Osteoblast (primary cell): ENCODE measurements at regions not wholly inside any gene's neighbourhood (a gene's known extent, or its start where the extent isn't known, plus 50 kb on each side); places are given as distances from the start of the nearest gene placed in this dataset.

Source experiments
- DNase-seq: peaks from one replicate; pipeline ENCODE4 v3.0.0; 2011; ENCODE audit warnings: low spot score, mixed read lengths; ENCODE audit not compliant: insufficient read length; ENCODE audit errors: missing footprints
- H2AFZ ChIP-seq: 2 replicates; pipeline ENCODE4 v1.6.0; 2011; ENCODE audit warnings: mild to moderate bottlenecking, low read length
- H3K27ac ChIP-seq: 2 replicates; pipeline ENCODE4 v1.5.1; 2011; ENCODE audit warnings: mild to moderate bottlenecking, low read depth, low read length, moderate library complexity
- H3K27me3 ChIP-seq: 2 replicates; pipeline ENCODE4 v1.6.0; 2012; ENCODE audit warnings: mild to moderate bottlenecking, control low read depth, inconsistent platforms, low read length, moderate library complexity; ENCODE audit not compliant: insufficient read depth
- H3K36me3 ChIP-seq: 2 replicates; pipeline ENCODE4 v1.5.1; 2011; ENCODE audit warnings: mild to moderate bottlenecking, low read length, control low read depth, moderate library complexity; ENCODE audit not compliant: insufficient read depth
- H3K4me1 ChIP-seq: 2 replicates; pipeline ENCODE4 v1.5.1; 2011; ENCODE audit warnings: mild to moderate bottlenecking, low read length, control low read depth, moderate library complexity; ENCODE audit not compliant: insufficient read depth
- H3K4me2 ChIP-seq: 2 replicates; pipeline ENCODE4 v1.6.0; 2011; ENCODE audit warnings: mild to moderate bottlenecking, low read length; ENCODE audit not compliant: insufficient read depth
- H3K4me3 ChIP-seq: fragments of 200-600 bp; sonication (generic); 3 replicates; pipeline ENCODE4 v1.5.1; 2012; ENCODE audit warnings: mild to moderate bottlenecking, low read length, inconsistent platforms; ENCODE audit not compliant: insufficient read depth
- H3K79me2 ChIP-seq: 2 replicates; pipeline ENCODE4 v1.6.0; 2012; ENCODE audit warnings: mild to moderate bottlenecking, low read length, control low read depth, inconsistent platforms; ENCODE audit not compliant: insufficient read depth
- H3K9me3 ChIP-seq: 2 replicates; pipeline ENCODE4 v1.5.1; 2011; ENCODE audit warnings: low read depth, low read length, control low read depth
- H4K20me1 ChIP-seq: 2 replicates; pipeline ENCODE4 v1.6.0; 2012; ENCODE audit warnings: mild to moderate bottlenecking, low read length, control low read depth; ENCODE audit not compliant: insufficient read depth
- TF ChIP-seq, protein P1 (sequence below): IDR thresholded peaks from 2 replicates; pipeline ENCODE4 v1.5.1; 2011; ENCODE audit warnings: mild to moderate bottlenecking, low read depth, low read length, moderate library complexity; ENCODE audit errors: extremely low read depth

DNA sequence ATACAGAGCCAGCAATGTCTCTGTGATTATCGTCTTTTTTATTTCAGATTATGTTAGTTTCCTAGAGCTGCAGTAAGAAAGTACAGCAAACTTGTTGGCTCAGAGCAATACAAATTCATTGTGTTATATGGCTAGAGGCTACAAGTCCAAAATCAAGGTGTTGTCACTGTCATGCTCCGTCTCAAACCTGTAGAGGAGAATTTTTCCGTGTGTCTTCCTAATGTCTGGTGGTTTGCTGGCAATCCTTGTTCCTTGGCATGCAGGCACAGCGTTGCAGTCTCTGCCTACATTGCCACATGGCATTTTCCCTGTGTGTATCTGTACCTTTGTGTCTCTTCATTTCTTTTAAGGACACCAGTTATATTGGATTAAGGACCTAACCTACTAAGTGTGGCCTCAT lies 244.4 kb downstream of the LRRIQ3 start:
- Histone ChIP-seq H3K36me3 (no peaks in the 10 kb centered on the region), H3K79me2 (no peaks in the 10 kb centered on the region), H3K4me3 (no peak overlapping the region), H4K20me1 (no peaks in the 10 kb centered on the region), H3K4me1 (no peaks in the 10 kb centered on the region), H3K27ac (no peak overlapping the region), H2AFZ (no peak overlapping the region), H3K9me3 (no peaks in the 10 kb centered on the region), H3K4me2 (no peak overlapping the region), H3K27me3 (no peaks in the 10 kb centered on the region)
- DNase-seq: no peak
- TF ChIP-seq, protein P1, sequence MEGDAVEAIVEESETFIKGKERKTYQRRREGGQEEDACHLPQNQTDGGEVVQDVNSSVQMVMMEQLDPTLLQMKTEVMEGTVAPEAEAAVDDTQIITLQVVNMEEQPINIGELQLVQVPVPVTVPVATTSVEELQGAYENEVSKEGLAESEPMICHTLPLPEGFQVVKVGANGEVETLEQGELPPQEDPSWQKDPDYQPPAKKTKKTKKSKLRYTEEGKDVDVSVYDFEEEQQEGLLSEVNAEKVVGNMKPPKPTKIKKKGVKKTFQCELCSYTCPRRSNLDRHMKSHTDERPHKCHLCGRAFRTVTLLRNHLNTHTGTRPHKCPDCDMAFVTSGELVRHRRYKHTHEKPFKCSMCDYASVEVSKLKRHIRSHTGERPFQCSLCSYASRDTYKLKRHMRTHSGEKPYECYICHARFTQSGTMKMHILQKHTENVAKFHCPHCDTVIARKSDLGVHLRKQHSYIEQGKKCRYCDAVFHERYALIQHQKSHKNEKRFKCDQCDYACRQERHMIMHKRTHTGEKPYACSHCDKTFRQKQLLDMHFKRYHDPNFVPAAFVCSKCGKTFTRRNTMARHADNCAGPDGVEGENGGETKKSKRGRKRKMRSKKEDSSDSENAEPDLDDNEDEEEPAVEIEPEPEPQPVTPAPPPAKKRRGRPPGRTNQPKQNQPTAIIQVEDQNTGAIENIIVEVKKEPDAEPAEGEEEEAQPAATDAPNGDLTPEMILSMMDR: no peak

DNA sequence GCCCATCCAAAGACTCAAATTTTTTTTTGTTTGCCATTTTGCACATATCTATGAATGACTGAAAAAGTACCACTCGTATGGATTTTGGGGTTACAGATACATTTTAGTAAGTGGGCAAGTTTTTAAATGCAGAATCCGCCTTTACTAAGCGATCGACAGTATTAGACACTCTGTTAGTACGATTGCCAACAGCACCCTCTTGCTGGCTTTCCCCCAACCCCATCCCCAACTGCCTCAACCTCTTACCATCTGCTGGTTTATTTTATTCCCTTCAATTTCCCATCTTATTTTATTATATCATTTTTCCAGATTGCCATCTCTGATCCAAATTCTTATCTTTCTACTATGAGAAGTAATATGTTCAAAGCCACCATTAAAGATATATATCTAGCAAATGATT lies 244.8 kb downstream of the LRRIQ3 start:
- DNase-seq: no peak
- TF ChIP-seq, protein P1: no peak
- Histone ChIP-seq H3K9me3 (no peaks in the 10 kb centered on the region), H3K27me3 (no peaks in the 10 kb centered on the region), H3K4me2 (no peak overlapping the region), H3K4me1 (no peaks in the 10 kb centered on the region), H3K4me3 (no peak overlapping the region), H3K36me3 (no peaks in the 10 kb centered on the region), H4K20me1 (no peaks in the 10 kb centered on the region), H3K79me2 (no peaks in the 10 kb centered on the region), H3K27ac (no peak overlapping the region), H2AFZ (no peak overlapping the region)

DNA sequence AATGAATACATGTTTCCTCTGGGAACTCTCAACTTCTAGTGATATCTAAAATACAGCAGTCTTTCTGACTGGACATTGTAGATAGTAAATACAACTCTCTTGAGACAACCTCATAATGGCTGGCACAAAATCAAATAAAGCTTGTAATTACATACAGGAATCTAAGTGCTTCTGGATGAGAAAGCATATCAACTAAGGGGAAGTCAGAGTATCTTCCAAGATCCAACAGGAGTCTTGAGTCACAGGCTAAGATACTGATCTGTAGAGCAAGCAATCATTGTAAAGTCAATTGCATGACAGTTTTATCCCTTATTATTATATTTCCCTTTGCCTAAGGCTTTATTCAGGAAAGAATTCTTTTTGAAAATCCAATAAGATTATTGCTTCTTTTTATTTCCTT lies 249.9 kb downstream of the LRRIQ3 start:
- no peaks in the 10 kb centered on the region for H3K4me1 ChIP-seq
- no peak overlapping the region for H2AFZ ChIP-seq
- H3K4me3 ChIP-seq: no peak overlapping the region

DNA sequence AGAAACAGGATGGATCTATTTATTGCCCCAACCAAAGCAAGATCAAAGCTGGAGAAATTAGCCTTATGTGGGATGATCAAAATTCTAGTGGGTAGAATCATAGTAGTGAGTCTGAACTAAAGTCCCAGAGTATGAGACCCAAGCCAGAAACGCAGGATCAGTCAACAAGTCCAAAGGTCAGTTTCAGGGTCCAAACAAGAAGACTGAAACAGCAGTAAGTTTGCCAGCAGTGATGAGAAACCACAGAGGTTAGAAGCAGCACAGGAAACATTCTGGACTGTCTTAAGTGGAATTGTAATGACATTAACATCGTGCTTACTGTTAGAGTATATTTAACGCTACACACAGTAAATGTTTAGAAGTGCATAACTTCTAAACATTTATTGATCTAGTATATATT lies 251.0 kb downstream of the LRRIQ3 start:
- Histone ChIP-seq H2AFZ (no peak overlapping the region), H3K27me3 (no peaks in the 10 kb centered on the region), H3K4me3 (no peak overlapping the region), H3K4me1 (no peaks in the 10 kb centered on the region), H3K27ac (no peak overlapping the region), H3K9me3 (no peaks in the 10 kb centered on the region), H3K79me2 (no peaks in the 10 kb centered on the region), H3K4me2 (no peak overlapping the region), H3K36me3 (no peaks in the 10 kb centered on the region), H4K20me1 (no peaks in the 10 kb centered on the region)
- no peak for DNase-seq
- TF ChIP-seq, protein P1: no peak

More for the DNA sequence above, 249.9 kb downstream of the LRRIQ3 start:
- no peak overlapping the region for H3K4me2 ChIP-seq
- no peak for DNase-seq
- H3K36me3 ChIP-seq: no peaks in the 10 kb centered on the region
- no peak overlapping the region for H3K27ac ChIP-seq
- H3K79me2 ChIP-seq: no peaks in the 10 kb centered on the region
- H3K9me3 ChIP-seq: no peaks in the 10 kb centered on the region
- no peaks in the 10 kb centered on the region for H3K27me3 ChIP-seq
- H4K20me1 ChIP-seq: no peaks in the 10 kb centered on the region
- TF ChIP-seq, protein P1: no peak
